GM12878 (cell line): ENCODE measurements at regions not wholly inside any gene's neighbourhood (a gene's known extent, or its start where the extent isn't known, plus 50 kb on each side); places are given as distances from the start of the nearest gene placed in this dataset.

Experiments
- ATAC-seq: fragments of 200-7000 bp; cut with Tn5 transposase; 3 replicates; pipeline ENCODE4 v1.9.1; 2020; ENCODE audit warnings: mild to moderate bottlenecking, moderate library complexity
- BruUV-seq: library from RNA; stranded (reverse); fragments of 400-500 nt; replicated peaks from 2 replicates; lab custom pipeline; 2021; lab: Mats Ljungman, UMichigan
- CTCF ChIA-PET: fragments of 300-600 bp; sonication (Branson Sonifier 250); formaldehyde crosslinking; extraction: SDS; loops from one replicate; lab custom pipeline; 2021; ENCODE audit warnings: inconsistent platforms; lab: Yijun Ruan, JAX
- POLR2A ChIA-PET: fragments of 350-600 bp; formaldehyde crosslinking; extraction: SDS; loops from one replicate; lab custom pipeline; 2021; ENCODE audit warnings: inconsistent platforms; lab: Charles Lee
- RAD21 ChIA-PET: fragments of 300-600 bp; sonication (Branson Sonifier 250); formaldehyde crosslinking; loops from one replicate; lab custom pipeline; 2023; ENCODE audit warnings: antibody characterized with exemption; ENCODE audit not compliant: unreplicated experiment; lab: Charles Lee
- SMC1A ChIA-PET: fragments of 300-600 bp; sonication (Branson Sonifier 250); formaldehyde crosslinking; loops from one replicate; lab custom pipeline; 2023; ENCODE audit not compliant: unreplicated experiment, uncharacterized antibody; lab: Charles Lee
- DNase-seq: peaks from one replicate; pipeline ENCODE4 v3.0.0-alpha.2; 2011; ENCODE audit warnings: low read depth, low spot score
- FAIRE-seq: peaks from 3 replicates; lab custom pipeline; 2011; peaks lifted over from hg19 to GRCh38; lab: Jason Lieb, UNC
- H2AFZ ChIP-seq: 2 replicates; pipeline ENCODE4 v1.6.0; 2011; ENCODE audit warnings: low read depth, low read length, control low read depth; ENCODE audit not compliant: control insufficient read depth
- H3K27ac ChIP-seq: 2 replicates; pipeline ENCODE4 v1.5.1; 2011; ENCODE audit warnings: control low read depth; ENCODE audit not compliant: control insufficient read depth, insufficient read depth
- H3K27me3 ChIP-seq, 2 experiments: replicated peaks in 1 of 2; 2 replicates each; pipeline versions ENCODE4 v1.6.0 to v1.6.1; 2011; ENCODE audit warnings: low read length in 1 of 2; ENCODE audit not compliant: control insufficient read depth in 2 of 2, insufficient read depth in 2 of 2
- H3K36me3 ChIP-seq, 2 experiments: 2 replicates each; pipeline ENCODE4 v1.5.1; 2011; ENCODE audit warnings: low read length in 1 of 2; ENCODE audit not compliant: control insufficient read depth in 2 of 2, insufficient read depth in 2 of 2
- H3K4me1 ChIP-seq: 2 replicates; pipeline ENCODE4 v1.6.1; 2011; ENCODE audit warnings: mild to moderate bottlenecking, low read length, moderate library complexity, mixed read lengths; ENCODE audit not compliant: control insufficient read depth, insufficient read depth
- H3K4me2 ChIP-seq: 2 replicates; pipeline ENCODE4 v1.6.0; 2011; ENCODE audit warnings: control low read depth; ENCODE audit not compliant: control insufficient read depth, insufficient read depth
- H3K4me3 ChIP-seq: fragments of 200-600 bp; sonication (generic); 2 replicates; pipeline ENCODE4 v1.5.1; 2016
- H3K79me2 ChIP-seq: 2 replicates; pipeline ENCODE4 v1.6.0; 2011; ENCODE audit warnings: low read length; ENCODE audit not compliant: control insufficient read depth, insufficient read depth
- H3K9ac ChIP-seq: 2 replicates; pipeline ENCODE4 v1.8.0; 2011; ENCODE audit warnings: low read length, control low read depth, mixed read lengths; ENCODE audit not compliant: control insufficient read depth, insufficient read depth
- H3K9me3 ChIP-seq: replicated peaks from 3 replicates; pipeline ENCODE4 v1.5.1; 2011; ENCODE audit warnings: mild to moderate bottlenecking, low read length; ENCODE audit not compliant: control insufficient read depth, insufficient read depth
- H4K20me1 ChIP-seq: 2 replicates; pipeline ENCODE4 v1.6.0; 2011; ENCODE audit not compliant: control insufficient read depth, insufficient read depth
- CBFB ChIP-seq: IDR thresholded peaks from 2 replicates; pipeline ENCODE4 v1.6.1; 2016; ENCODE audit warnings: antibody characterized with exemption, low read depth
- RAD51 ChIP-seq: fragments of 450-650 bp; IDR thresholded peaks from 2 replicates; pipeline ENCODE4 v1.6.1; 2016; ENCODE audit warnings: moderate library complexity, mild to moderate bottlenecking, inconsistent platforms
- RELB ChIP-seq: fragments of 450-650 bp; IDR thresholded peaks from 2 replicates; pipeline ENCODE4 v1.6.1; 2017; ENCODE audit warnings: low read depth, mild to moderate bottlenecking, moderate library complexity
- SPI1 ChIP-seq: IDR thresholded peaks from 2 replicates; pipeline ENCODE4 v1.6.1; 2011; ENCODE audit warnings: low read depth, mild to moderate bottlenecking, low read length, moderate library complexity, borderline replicate concordance; ENCODE audit not compliant: insufficient read depth
- WRNIP1 ChIP-seq: IDR thresholded peaks from 2 replicates; pipeline ENCODE4 v1.6.1; 2011; ENCODE audit warnings: low read depth, low read length, improper control_type of control experiment, borderline replicate concordance
- WGBS: methylation state at CpG from one replicate; pipeline ENCODE4 v1.1.6; 2016; ENCODE audit warnings: low lambda C conversion rate; ENCODE audit not compliant: insufficient replicate concordance, insufficient coverage; ENCODE audit errors: missing lambda C conversion rate; 5-methylcytosine and 5-hydroxymethylcytosine counted together
- in situ Hi-C: fragments of 300-500 bp; cut with MboI; formaldehyde crosslinking; loops from 9 replicates; pipeline ENCODE4 v1.14.3; 2018; ENCODE audit warnings: mixed read lengths
- intact Hi-C: fragments of 100-400 bp; cut with micrococcal nuclease; formaldehyde crosslinking; loops from one replicate; pipeline ENCODE4 v1.14.2; 2022; ENCODE audit not compliant: unreplicated experiment

GRCh38 chr2:221225752-221226151 lies 346.4 kb downstream of the EPHA4 start (continued):
- TF ChIP-seq CBFB (no peak), RELB (no peak)

GRCh38 chr2:221228214-221228769 lies 343.8 kb downstream of the EPHA4 start:
- Histone ChIP-seq H3K4me3 (no peak overlapping the region), H3K9ac (no peak overlapping the region), H3K36me3 (no peaks in the 10 kb centered on the region), H3K79me2 (no peaks in the 10 kb centered on the region), H3K27me3 (no peaks in the 10 kb centered on the region), H3K27ac (no peak overlapping the region), H2AFZ (no peak overlapping the region), H3K4me1 (no peaks in the 10 kb centered on the region), H3K9me3 (no peaks in the 10 kb centered on the region), H3K4me2 (no peak overlapping the region), H4K20me1 (no peaks in the 10 kb centered on the region)
- ChIA-PET CTCF (no interaction called here), RAD21 (no interaction called here), SMC1A (no interaction called here), POLR2A (no interaction called here)
- 70% methylated on average over 3 of the region's 3 CpGs for WGBS
- in situ Hi-C loops: no loop called here
- no peak for TF ChIP-seq CBFB
- no peak for TF ChIP-seq RAD51
- intact Hi-C loops: no loop called here
- FAIRE-seq (no peak), ATAC-seq (no peak), DNase-seq (no peak)
- no TSS peak for BruUV-seq

- Histone ChIP-seq H2AFZ (no peak overlapping the region), H3K27ac (no peak overlapping the region), H3K27me3 (no peaks in the 10 kb centered on the region), H3K4me2 (no peak overlapping the region), H3K36me3 (no peaks in the 10 kb centered on the region), H3K4me1 (no peaks in the 10 kb centered on the region), H3K79me2 (no peaks in the 10 kb centered on the region), H3K9me3 (no peaks in the 10 kb centered on the region), H4K20me1 (no peaks in the 10 kb centered on the region), H3K4me3 (no peak overlapping the region), H3K9ac (no peak overlapping the region)
- ChIA-PET CTCF (no interaction called here), RAD21 (no interaction called here), SMC1A (no interaction called here), POLR2A (no interaction called here)
- in situ Hi-C loops (no loop called here), intact Hi-C loops (no loop called here)
- no peak for TF ChIP-seq SPI1
- no peak for TF ChIP-seq WRNIP1
- ATAC-seq: no peak
- BruUV-seq: no TSS peak
- FAIRE-seq: no peak
- DNase-seq: no peak
Observed at GRCh38 chr2:221229099-221229498, 343.0 kb downstream of the EPHA4 start.
